ENCODE measurements at regions not wholly inside any gene's neighbourhood (a gene's known extent, or its start where the extent isn't known, plus 50 kb on each side); places are given as distances from the start of the nearest gene placed in this dataset.
"Not testable (repeated sequence)": the region's sequence is repeated elsewhere in the genome, so short reads cannot be mapped to it uniquely, and the experiment has no call there.

GRCh38 chr22:48416396-48417224 lies 1411.1 kb downstream of the BRD1 start:
- TF ChIP-seq CTCF (IDR thresholded peaks at IDR 0.05) (no peak), EP300 (IDR thresholded peaks at IDR 0.05) (no peak), POLR2A (IDR thresholded peaks at IDR 0.05) (no peak)
- Histone ChIP-seq H3K36me3 (no peaks in the 10 kb centered on the region), H3K27ac (no peak overlapping the region), H3K9me3 (no peaks in the 10 kb centered on the region), H3K4me3 (no peak overlapping the region), H3K27me3 (peaks cover 0 to 10% of the 10 kb centered on the region in 2 donors), H3K4me1 (no peaks in the 10 kb centered on the region)
- WGBS, 2 donors, result 38 to 49% methylated on average over 16 of the region's 16 CpGs
- no peak for DNase-seq (ENCODE audit: low spot score in 2 of 2)

- H3K36me3 ChIP-seq, result no peaks in the 10 kb centered on the region
- WGBS, 2 donors, result 70 to 75% methylated on average over 14 of the region's 14 CpGs
- no peak for TF ChIP-seq CTCF (IDR thresholded peaks at IDR 0.05)
- no peak for TF ChIP-seq EP300 (IDR thresholded peaks at IDR 0.05)
- TF ChIP-seq POLR2A (IDR thresholded peaks at IDR 0.05), result no peak
- H3K9me3 ChIP-seq, result no peaks in the 10 kb centered on the region
- H3K4me3 ChIP-seq, result no peak overlapping the region
- peaks cover 0 to 10% of the 10 kb centered on the region in 2 donors for H3K27me3 ChIP-seq
- H3K4me1 ChIP-seq, result no peaks in the 10 kb centered on the region
- no peak overlapping the region for H3K27ac ChIP-seq
- no peak for DNase-seq (ENCODE audit: low spot score in 2 of 2)
Measured at GRCh38 chr22:48415520-48415919, 1412.2 kb downstream of the BRD1 start.

- TF ChIP-seq CTCF (IDR thresholded peaks at IDR 0.05) (no peak), EP300 (IDR thresholded peaks at IDR 0.05) (no peak), POLR2A (IDR thresholded peaks at IDR 0.05) (no peak)
- H3K9me3 ChIP-seq, result no peaks in the 10 kb centered on the region
- H3K4me3 ChIP-seq, result no peak overlapping the region
- no peak for DNase-seq (ENCODE audit: low spot score in 2 of 2)
- H3K27ac ChIP-seq, result no peak overlapping the region
- WGBS, 2 donors, result 95 to 100% methylated on average over 2 to 3 of the region's 3 CpGs
- H3K27me3 ChIP-seq, result peaks cover 0 to 10% of the 10 kb centered on the region in 2 donors
- H3K4me1 ChIP-seq, result no peaks in the 10 kb centered on the region
- no peaks in the 10 kb centered on the region for H3K36me3 ChIP-seq
Measured at GRCh38 chr22:48414651-48415050, 1413.0 kb downstream of the BRD1 start.

GRCh38 chr22:48412931-48413330 lies 1414.7 kb downstream of the BRD1 start:
- not testable (repeated sequence) for H3K27ac ChIP-seq; H3K36me3 ChIP-seq; H3K4me3 ChIP-seq; H3K9me3 ChIP-seq; DNase-seq (ENCODE audit: low spot score in 2 of 2); H3K4me1 ChIP-seq
- WGBS, 2 donors, result 91% methylated on average over 17 of the region's 17 CpGs
- peaks cover 0 to 10% of the 10 kb centered on the region in 2 donors for H3K27me3 ChIP-seq

GRCh38 chr22:48410536-48410935 lies 1417.1 kb downstream of the BRD1 start:
- no peak for DNase-seq (ENCODE audit: low spot score in 2 of 2)
- 81 to 93% methylated on average over 5 of the region's 5 CpGs for WGBS, 2 donors
- Histone ChIP-seq H3K9me3 (peaks cover 0 to 5% (median 0%) of the 10 kb centered on the region in 4 donors), H3K27ac (no peak overlapping the region), H3K4me3 (no peak overlapping the region), H3K27me3 (no peaks in the 10 kb centered on the region), H3K4me1 (no peaks in the 10 kb centered on the region), H3K36me3 (no peaks in the 10 kb centered on the region)
- TF ChIP-seq POLR2A (IDR thresholded peaks at IDR 0.05) (no peak), CTCF (IDR thresholded peaks at IDR 0.05) (no peak), EP300 (IDR thresholded peaks at IDR 0.05) (no peak)

Measured in tibial nerve (tissue), 4 donors.